GM21825 (cell line): ENCODE measurements at regions not wholly inside any gene's neighbourhood (a gene's known extent, or its start where the extent isn't known, plus 50 kb on each side); places are given as distances from the start of the nearest gene placed in this dataset.

Experiments
- ATAC-seq: cut with Tn5 transposase; IDR thresholded peaks from one replicate; pipeline ENCODE4 v1.9.1; 2021; ENCODE audit warnings: mild to moderate bottlenecking, moderate library complexity; ENCODE audit not compliant: unreplicated experiment

DNA sequence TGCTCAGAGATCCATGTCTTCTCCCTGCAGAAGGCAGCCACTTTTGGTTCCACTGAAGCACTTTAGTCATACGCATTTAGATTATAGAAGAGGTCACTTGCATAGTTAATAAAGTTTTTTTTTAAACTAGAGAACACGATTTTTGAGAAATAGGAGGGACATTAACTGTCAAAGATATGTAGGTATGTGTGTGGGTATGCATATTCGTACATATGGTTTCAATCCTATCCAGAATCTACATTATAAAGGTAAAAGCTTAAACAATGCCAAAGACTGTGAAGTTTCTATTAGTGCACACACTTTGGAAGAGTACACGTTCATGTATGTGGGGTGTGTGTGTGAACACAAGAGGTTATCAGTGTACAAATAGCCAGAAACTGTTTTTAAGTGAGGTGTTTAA lies 103.2 kb downstream of the BTBD3 start:
- ATAC-seq = no peak

DNA sequence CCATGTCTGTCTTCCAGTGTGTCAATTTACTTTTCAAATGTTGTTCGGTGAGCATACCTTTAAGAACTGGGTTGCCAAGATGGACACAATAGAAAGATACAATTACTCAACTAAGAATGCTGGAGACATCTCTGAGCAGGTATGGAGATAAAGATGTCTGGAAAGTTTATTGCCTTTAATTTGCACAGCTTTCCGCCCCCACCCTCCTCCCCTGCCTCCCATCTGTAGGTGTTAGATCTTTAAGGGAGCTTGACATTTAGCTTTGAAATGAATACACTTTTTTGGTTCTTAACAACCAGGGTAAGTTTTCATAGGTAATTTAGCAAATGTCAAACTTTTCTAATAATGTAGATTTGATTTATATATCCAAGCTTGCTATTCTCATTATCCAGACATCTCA lies 104.4 kb downstream of the BTBD3 start:
- ATAC-seq = no peak

DNA sequence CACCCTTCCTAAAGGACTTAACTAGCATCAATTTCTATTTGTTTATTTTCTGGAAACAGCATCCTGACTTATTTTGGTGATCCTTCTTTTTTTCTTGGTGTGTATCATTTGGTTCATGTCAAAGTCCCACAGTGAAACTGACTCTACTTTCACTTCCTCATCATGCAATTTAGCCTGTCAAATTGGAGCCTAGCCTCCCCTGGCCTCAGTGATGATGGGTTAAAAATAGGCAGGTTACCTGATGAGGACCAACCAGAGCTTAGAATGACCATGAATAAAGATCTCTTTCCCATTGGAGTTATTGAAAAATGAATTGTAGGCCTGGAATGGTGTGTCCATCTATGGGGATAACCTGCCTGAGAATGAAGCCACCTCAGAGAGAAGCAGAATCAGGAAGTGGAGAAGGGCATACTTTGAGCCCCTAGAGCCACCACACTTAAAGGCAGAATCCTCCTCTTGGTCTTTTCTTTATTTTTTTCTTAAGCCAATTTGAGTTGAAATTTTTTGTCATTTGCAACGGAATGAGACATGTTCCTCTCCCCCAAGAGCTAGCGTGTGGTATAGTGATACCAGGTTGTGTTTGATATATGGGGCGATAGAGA lies 105.6 kb downstream of the BTBD3 start:
- no peak for ATAC-seq

DNA sequence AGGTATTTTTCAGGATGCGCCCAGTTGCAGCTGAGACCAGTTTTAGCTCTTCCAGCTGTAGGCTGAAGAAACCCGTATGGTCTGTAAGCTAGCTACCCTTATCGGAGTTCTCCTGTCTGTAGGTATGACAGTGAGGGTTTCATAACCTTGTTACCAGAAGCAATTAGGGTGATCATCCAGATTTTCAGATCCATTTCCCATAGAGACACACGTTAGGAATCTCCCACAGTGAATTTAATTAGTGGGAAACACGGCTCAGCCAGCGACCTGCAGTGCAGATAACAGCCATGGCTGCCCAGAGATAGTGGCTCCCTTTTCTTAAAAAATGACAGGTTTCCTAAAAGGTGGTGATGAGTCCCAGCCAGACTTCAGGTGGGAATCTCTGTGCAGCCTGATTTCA lies 111.1 kb downstream of the BTBD3 start:
- no peak for ATAC-seq

DNA sequence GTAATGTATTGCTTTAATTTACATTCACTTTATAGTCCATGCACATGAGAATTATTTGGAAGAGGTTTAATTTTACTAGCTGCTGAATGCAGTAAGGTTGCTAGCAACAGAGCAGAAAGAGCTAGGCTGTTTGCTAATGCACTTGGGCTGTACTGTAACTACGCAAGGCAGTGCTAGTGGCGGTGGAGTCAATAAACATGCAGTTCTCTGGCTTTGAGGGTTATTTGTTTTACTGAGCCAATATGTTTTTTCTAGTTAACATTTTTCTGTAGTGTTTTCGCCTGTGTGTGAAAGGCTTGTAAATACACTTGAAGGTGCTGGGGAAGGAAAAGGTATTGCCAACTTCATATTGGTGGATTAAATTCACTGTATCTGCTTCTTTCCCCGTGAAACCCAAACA lies 112.8 kb downstream of the BTBD3 start:
- ATAC-seq = no peak

GRCh38 chr20:12036142-12036541 lies 118.4 kb downstream of the BTBD3 start:
- no peak for ATAC-seq

- no peak for ATAC-seq
Measured at GRCh38 chr20:12037521-12037920, 119.8 kb downstream of the BTBD3 start.

DNA sequence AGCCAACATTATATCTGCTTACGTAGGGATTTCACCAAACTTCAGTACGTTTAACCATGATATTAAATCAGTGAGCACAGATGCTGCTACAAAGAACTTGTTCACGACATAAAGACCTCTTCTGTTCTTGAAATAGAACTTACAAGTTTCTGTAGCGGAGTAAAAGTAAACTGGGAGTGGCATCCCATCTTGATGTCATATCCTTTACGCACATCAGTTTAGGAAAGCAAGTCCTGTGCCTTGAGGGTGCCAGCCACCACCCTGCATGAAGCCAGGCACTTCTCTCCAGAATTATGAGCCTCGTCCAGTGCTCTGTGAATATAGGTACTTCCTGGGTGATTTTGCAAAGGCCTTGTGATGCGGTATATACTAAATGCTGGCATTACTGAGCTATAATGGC lies 122.6 kb downstream of the BTBD3 start:
- no peak for ATAC-seq

GRCh38 chr20:12044969-12045368 lies 127.3 kb downstream of the BTBD3 start:
- ATAC-seq = no peak

GRCh38 chr20:12047838-12048432 lies 130.2 kb downstream of the BTBD3 start:
- ATAC-seq = no peak

DNA sequence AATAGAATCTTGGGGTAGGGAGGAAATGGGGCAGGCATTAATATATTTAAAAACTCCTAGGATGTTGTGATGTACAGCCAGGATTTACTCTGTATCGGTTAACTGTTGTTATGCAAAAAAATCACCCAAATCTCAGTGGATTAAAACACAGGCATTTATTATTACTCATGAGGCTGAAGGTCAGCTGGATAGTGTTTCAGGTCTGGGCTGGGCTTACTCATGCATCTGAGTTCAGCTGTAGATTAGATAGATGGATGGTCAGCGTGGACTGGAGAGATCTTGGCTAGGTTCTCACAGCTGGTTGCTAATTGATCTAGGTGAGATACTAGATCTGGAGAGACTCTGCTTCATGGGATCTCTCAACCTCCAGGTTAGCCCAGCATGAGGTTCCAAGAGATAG lies 131.4 kb downstream of the BTBD3 start:
- no peak for ATAC-seq

DNA sequence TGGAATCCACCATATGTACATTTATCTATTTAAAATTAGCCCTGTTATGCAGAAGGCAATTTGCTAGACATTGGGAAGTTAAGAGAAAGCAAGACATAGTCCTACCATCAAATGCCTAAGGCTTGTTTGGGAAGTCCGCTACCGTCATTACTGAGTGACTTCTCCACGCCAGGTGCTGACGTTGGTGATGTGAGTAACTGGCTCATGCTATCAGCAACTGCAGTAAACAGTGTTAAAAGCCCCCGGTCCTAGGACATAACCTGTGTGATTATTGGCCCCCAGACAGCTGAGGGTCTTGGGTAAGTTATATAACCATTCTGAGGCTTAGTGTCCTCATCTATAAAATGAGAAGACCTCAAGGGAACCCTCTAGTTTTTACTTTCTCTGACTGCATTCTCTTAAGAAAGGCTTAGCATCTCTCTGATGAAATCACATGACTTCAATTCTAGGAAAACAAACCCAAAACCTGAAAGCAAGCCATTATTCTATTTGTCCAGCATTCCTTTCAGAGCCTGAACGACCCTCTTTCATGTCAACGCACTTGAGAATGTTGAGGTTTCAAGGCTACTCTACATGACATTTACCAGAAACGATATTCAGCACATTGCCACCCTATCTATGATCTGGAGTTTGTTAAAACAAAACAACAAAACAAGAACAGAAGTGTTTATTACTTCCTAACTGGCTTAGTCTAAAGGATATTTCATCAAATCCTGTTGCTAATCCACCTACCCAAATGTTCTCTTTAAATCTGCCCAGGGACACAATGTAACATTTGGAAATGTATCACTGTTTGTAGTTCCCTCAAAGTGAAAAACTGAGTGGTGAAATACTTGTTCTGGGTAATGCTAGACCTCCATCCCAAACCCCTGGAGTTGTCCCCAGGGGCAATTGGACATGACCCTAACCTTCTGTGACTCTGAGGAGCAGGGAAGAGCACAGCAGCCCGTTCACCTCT lies 133.8 kb downstream of the BTBD3 start:
- no peak for ATAC-seq

DNA sequence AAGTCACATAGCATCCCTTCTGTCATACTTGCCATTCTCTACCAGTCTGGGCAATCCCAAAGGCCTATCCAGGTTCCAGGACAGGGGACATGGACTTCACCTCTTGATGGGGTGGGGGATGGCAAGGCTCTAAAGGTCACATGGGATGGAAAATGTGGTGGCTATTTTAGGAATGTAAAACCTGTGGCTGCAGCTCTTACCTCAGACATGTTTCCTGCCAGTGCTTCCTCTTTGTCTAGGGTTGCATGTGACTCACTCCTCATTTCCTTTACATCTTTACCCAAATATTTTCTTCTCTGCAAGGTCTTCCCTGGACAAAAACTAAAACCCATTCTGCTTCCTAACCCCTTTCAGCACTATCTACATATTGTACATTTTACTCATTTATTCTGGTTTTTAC lies 135.7 kb downstream of the BTBD3 start:
- no peak for ATAC-seq

GRCh38 chr20:12054556-12054955 lies 136.9 kb downstream of the BTBD3 start:
- ATAC-seq = no peak

- ATAC-seq = no peak
Measured at GRCh38 chr20:12055161-12055560, 137.5 kb downstream of the BTBD3 start.

DNA sequence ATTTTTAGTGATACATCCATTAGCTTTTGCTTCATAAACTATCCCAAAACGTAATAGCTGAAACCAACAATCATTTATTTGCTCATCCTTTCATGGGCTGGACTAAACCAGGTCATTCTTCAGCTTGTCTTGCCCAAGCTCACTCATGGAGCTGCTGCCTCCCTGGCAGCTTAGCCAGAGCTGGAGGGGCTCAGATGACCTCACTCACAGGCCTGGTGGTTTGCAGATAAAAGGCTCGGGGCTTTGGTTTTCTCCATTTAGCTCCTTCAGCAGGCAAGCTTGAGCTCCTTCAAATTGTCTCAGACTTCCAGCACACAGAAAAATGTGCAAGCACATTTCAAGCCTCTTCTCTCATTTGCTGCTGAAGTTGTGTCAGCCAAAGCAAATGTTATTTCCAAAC lies 139.1 kb downstream of the BTBD3 start:
- no peak for ATAC-seq

DNA sequence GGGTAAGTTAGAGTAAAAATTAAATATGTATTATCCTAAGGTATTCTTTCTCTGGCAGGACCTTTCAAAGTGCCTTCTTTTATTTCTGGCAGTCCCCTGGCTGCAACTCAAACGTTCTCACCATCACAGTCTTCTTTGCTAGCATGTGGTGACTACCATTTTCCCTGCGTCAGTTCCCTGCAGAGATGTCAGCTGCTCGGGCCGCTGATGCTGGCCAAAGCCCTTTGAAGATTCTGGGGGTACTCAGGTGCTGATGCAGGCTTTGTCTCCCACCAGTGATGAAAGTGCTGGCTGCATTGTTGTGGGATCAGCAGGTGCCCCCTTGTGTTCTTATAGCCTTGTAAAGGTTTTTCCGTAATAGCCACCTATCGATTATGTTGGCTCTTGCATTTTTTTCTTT lies 140.1 kb downstream of the BTBD3 start:
- ATAC-seq = no peak

DNA sequence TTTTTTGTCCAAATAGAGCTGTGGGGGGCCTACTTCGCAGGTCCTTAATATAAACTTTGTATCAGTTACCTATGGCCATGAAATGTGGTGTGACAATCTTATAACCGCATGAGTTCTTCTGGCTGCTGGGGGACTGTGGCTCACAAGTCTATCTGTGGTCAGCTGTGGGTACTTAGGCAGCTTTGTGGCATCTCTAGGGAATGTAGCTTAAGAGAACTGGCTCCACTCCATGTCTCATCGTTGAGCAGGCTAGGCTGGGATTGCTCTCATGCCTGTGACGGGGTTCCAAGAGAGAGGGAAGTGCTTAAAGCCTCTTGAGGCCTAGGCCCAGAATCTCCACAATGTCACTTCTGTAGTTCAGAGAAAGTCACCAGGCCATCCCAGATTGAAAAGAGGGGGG lies 140.5 kb downstream of the BTBD3 start:
- no peak for ATAC-seq

DNA sequence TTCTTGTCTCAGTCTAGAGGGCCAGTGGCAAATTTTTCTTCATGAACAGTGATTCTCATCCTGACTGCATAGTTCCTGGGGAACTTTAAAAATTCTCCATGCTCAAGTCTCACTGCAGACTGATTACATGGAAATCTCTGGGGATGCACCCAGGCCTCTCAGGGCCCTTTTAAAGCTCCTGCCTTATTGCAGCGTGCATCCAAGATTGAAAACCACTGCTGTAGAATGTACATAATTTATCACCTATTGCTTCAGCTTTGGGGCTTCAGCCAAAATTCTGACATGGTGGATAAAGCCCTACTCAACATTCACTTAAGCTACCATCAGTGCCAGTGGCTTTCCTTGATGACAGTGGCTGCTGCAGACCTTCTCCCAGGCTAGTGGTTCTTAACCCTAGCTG lies 143.8 kb downstream of the BTBD3 start:
- no peak for ATAC-seq

GRCh38 chr20:12063106-12063684 lies 145.5 kb downstream of the BTBD3 start:
- ATAC-seq = no peak

DNA sequence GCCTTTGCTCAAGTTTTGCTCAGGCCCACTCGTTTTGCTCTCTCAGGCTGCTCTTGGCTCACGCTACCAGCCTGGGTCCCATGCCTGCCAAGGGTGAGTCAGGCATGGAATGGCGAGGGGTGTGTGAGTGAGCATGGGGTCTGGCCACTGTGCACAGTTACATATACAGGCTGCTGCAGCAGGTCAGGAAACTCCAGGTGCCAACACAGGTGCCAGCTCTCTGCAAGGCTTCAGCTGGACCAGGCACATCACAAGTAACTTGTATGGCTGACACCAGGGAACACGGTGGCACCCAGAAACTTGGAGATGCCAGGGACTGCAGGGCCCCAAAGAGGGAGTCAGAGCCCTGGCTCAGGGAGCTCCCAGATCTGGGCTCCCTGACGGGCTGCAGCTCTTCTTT lies 146.8 kb downstream of the BTBD3 start:
- no peak for ATAC-seq

GRCh38 chr20:12067686-12068085 lies 150.0 kb downstream of the BTBD3 start:
- no peak for ATAC-seq
